Trophoblast cell (in vitro differentiated cells and primary cell): ENCODE measurements at regions not wholly inside any gene's neighbourhood (a gene's known extent, or its start where the extent isn't known, plus 50 kb on each side); places are given as distances from the start of the nearest gene placed in this dataset.

ENCODE experiments used
- DNase-seq, 2 donors: peaks; one replicate each; pipeline ENCODE4 v3.0.0-alpha.2; 2016
- H2AFZ ChIP-seq: 2 replicates; pipeline ENCODE4 v1.6.1; 2013; ENCODE audit warnings: low read length, moderate library complexity, mild to moderate bottlenecking; ENCODE audit not compliant: insufficient read depth, poor library complexity
- H2AK5ac ChIP-seq: 2 replicates; pipeline ENCODE4 v1.6.1; 2013; ENCODE audit warnings: mild to moderate bottlenecking, low read length
- H2BK120ac ChIP-seq: 2 replicates; pipeline ENCODE4 v1.6.1; 2013; ENCODE audit warnings: low read length, mild to moderate bottlenecking, moderate library complexity; ENCODE audit not compliant: insufficient read depth, poor library complexity
- H2BK12ac ChIP-seq: 2 replicates; pipeline ENCODE4 v1.6.1; 2013; ENCODE audit warnings: mild to moderate bottlenecking, low read length, moderate library complexity
- H2BK5ac ChIP-seq: 2 replicates; pipeline ENCODE4 v1.6.1; 2013; ENCODE audit warnings: low read length, low read depth, moderate library complexity, mild to moderate bottlenecking; ENCODE audit not compliant: poor library complexity
- H3K14ac ChIP-seq: 2 replicates; pipeline ENCODE4 v1.6.1; 2013; ENCODE audit warnings: mild to moderate bottlenecking, low read length
- H3K18ac ChIP-seq: 2 replicates; pipeline ENCODE4 v1.6.1; 2013; ENCODE audit warnings: mild to moderate bottlenecking, low read length
- H3K23ac ChIP-seq: 2 replicates; pipeline ENCODE4 v1.6.1; 2013; ENCODE audit warnings: low read length
- H3K27ac ChIP-seq: 2 replicates; pipeline ENCODE4 v1.5.1; 2013; ENCODE audit warnings: low read depth, mild to moderate bottlenecking, inconsistent platforms, low read length, moderate library complexity
- H3K27me3 ChIP-seq: 2 replicates; pipeline ENCODE4 v1.6.1; 2013; ENCODE audit warnings: inconsistent platforms, mild to moderate bottlenecking, low read length, moderate library complexity; ENCODE audit not compliant: insufficient read depth
- H3K36me3 ChIP-seq, 2 experiments: 1 replicate in 1 of 2; 2 replicates in 1 of 2; pipeline ENCODE4 v1.6.1; 2013; ENCODE audit warnings: low read length in 2 of 2, mild to moderate bottlenecking in 2 of 2, moderate library complexity in 1 of 2; ENCODE audit not compliant: insufficient read depth in 2 of 2, control insufficient read depth in 1 of 2
- H3K4ac ChIP-seq: 2 replicates; pipeline ENCODE4 v1.6.1; 2013; ENCODE audit warnings: low read depth, mild to moderate bottlenecking, low read length, moderate library complexity
- H3K4me1 ChIP-seq, 2 experiments: 1 replicate in 1 of 2; 2 replicates in 1 of 2; pipeline ENCODE4 v1.6.1; 2013; ENCODE audit warnings: low read length in 2 of 2, mild to moderate bottlenecking in 2 of 2, moderate library complexity in 1 of 2; ENCODE audit not compliant: insufficient read depth in 2 of 2, control insufficient read depth in 1 of 2
- H3K4me2 ChIP-seq: 2 replicates; pipeline ENCODE4 v1.6.1; 2013; ENCODE audit warnings: inconsistent platforms, mild to moderate bottlenecking, low read length, moderate library complexity
- H3K4me3 ChIP-seq: 2 replicates; pipeline ENCODE4 v1.5.1; 2013; ENCODE audit warnings: mild to moderate bottlenecking, low read depth, low read length, inconsistent platforms
- H3K79me1 ChIP-seq: one replicate; pipeline ENCODE4 v1.6.1; 2013; ENCODE audit warnings: low read length
- H3K79me2 ChIP-seq: 2 replicates; pipeline ENCODE4 v1.6.1; 2013; ENCODE audit warnings: low read length, mild to moderate bottlenecking; ENCODE audit not compliant: control insufficient read depth, insufficient read depth, poor library complexity
- H3K9ac ChIP-seq: 2 replicates; pipeline ENCODE4 v1.6.1; 2013; ENCODE audit warnings: mild to moderate bottlenecking, low read length
- H3K9me3 ChIP-seq: 2 replicates; pipeline ENCODE4 v1.6.1; 2013; ENCODE audit warnings: low read depth, mild to moderate bottlenecking, control low read depth, inconsistent platforms, low read length; ENCODE audit not compliant: insufficient read depth
- H4K12ac ChIP-seq: 2 replicates; pipeline ENCODE4 v1.6.1; 2013; ENCODE audit warnings: low read depth, mild to moderate bottlenecking, low read length, moderate library complexity
- H4K8ac ChIP-seq: 2 replicates; pipeline ENCODE4 v1.6.1; 2013; ENCODE audit warnings: low read depth, mild to moderate bottlenecking, low read length, moderate library complexity
- H4K91ac ChIP-seq: one replicate; pipeline ENCODE4 v1.6.1; 2013; ENCODE audit warnings: low read depth, mild to moderate bottlenecking, low read length, moderate library complexity
- WGBS: extraction: QIAGEN DNeasy Blood & Tissue Kit; methylation state at CpG from one replicate; pipeline ENCODE4 v1.1.7; 2013; ENCODE audit warnings: missing lambda C conversion rate; ENCODE audit not compliant: insufficient read length, insufficient coverage; ENCODE audit errors: extremely low coverage; 5-methylcytosine and 5-hydroxymethylcytosine counted together

DNA sequence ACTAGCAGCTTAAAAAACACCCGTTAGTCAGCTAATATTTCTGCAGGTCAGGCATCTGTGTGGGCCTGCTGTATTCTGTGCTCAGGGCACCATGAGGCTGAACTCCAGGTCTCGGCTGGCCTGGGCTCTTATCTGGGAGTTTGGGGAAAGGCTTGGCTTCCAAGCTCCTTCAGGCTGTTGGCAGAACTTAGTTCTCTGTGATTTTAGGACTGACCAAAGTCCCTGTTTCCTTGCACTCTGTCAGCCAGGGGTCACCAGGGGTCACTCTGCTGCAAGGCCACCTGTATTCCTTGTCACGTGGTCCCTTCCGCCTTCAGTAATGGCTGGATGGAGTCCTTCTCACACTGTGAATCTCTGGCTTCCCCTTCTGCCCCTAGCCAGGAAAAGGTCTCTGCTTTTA is 586.4 kb downstream of the AACS start:
- Histone ChIP-seq H3K27ac (no peak overlapping the region), H3K79me1 (no peaks in the 10 kb centered on the region), H3K27me3 (no peaks in the 10 kb centered on the region), H3K9ac (no peak overlapping the region), H3K36me3 (no peaks in the 10 kb centered on the region), H2AK5ac (no peak overlapping the region), H3K23ac (no peak overlapping the region), H4K12ac (no peak overlapping the region), H3K4ac (no peak overlapping the region), H3K9me3 (peaks cover 3% of the 10 kb centered on the region), H2BK120ac (no peak overlapping the region), H4K8ac (no peak overlapping the region), H3K4me1 (no peaks in the 10 kb centered on the region), H3K4me2 (no peak overlapping the region), H4K91ac (no peak overlapping the region), H2BK12ac (no peak overlapping the region), H3K79me2 (no peaks in the 10 kb centered on the region), H3K4me3 (no peak overlapping the region), H2AFZ (no peak overlapping the region), H3K14ac (no peak overlapping the region), H2BK5ac (no peak overlapping the region), H3K18ac (no peak overlapping the region)
- no CpG with 5 or more reads among the region's 4 CpGs for WGBS
- no peak for DNase-seq

DNA sequence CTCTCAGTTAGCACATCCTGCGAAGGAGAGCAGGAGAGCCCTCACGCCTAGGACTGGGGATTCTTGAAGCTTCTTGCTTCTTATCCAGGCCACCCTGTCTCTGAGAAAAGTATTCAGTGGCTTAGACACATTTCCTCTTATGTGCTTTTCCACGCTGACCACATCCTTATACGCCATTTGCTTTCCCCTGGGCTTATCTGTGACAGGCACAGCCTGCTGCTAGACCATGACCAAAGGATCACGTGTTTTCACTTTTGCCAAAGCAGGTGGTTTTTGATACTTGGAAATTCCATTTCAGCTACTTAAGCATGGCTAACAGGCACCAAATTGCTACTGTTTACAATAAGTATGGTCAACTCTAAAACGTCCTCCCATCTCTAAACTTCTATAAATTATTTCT is 587.4 kb downstream of the AACS start:
- no CpG with 5 or more reads among the region's 6 CpGs for WGBS
- Histone ChIP-seq H3K9me3 (peaks cover 3% of the 10 kb centered on the region), H2AFZ (no peak overlapping the region), H4K12ac (no peak overlapping the region), H3K27ac (no peak overlapping the region), H2BK5ac (no peak overlapping the region), H3K79me2 (no peaks in the 10 kb centered on the region), H3K14ac (no peak overlapping the region), H4K91ac (no peak overlapping the region), H2AK5ac (no peak overlapping the region), H3K9ac (no peak overlapping the region), H2BK120ac (no peak overlapping the region), H3K4me3 (no peak overlapping the region), H3K18ac (no peak overlapping the region), H3K36me3 (no peaks in the 10 kb centered on the region), H3K4me2 (no peak overlapping the region), H3K79me1 (no peaks in the 10 kb centered on the region), H3K4ac (no peak overlapping the region), H4K8ac (no peak overlapping the region), H3K27me3 (no peaks in the 10 kb centered on the region), H3K4me1 (no peaks in the 10 kb centered on the region), H3K23ac (no peak overlapping the region), H2BK12ac (no peak overlapping the region)
- DNase-seq = no peak

DNA sequence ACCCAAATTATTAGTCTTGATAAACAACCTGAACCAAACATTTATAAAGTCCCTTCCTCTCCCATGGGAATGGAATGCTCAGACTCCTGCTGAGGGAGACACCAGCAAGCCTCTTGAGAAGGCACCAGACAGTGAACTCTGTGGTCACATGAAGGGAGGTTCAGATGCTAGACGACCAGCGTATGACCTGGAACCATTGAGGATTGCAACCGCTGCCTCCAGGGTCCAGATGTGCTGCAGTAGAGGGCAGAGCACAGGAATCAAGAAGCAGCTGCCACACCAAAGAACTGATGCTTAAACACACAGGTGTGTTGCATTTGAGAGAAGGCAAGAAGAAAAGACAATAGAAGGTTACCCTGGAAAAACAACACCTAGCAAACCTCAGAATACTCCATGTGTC is 592.4 kb downstream of the AACS start:
- DNase-seq = no peak
- Histone ChIP-seq H3K14ac (no peak overlapping the region), H3K18ac (no peak overlapping the region), H3K4me1 (no peaks in the 10 kb centered on the region), H3K4me3 (no peak overlapping the region), H3K4ac (no peak overlapping the region), H3K9me3 (no peaks in the 10 kb centered on the region), H3K9ac (no peak overlapping the region), H2BK12ac (no peak overlapping the region), H3K23ac (no peak overlapping the region), H3K4me2 (no peak overlapping the region), H2AK5ac (no peak overlapping the region), H2AFZ (no peak overlapping the region), H3K79me2 (no peaks in the 10 kb centered on the region), H3K79me1 (no peaks in the 10 kb centered on the region), H3K27ac (no peak overlapping the region), H4K8ac (no peak overlapping the region), H3K27me3 (no peaks in the 10 kb centered on the region), H2BK120ac (no peak overlapping the region), H4K12ac (no peak overlapping the region), H4K91ac (no peak overlapping the region), H2BK5ac (no peak overlapping the region), H3K36me3 (no peaks in the 10 kb centered on the region)
- WGBS = no CpG with 5 or more reads among the region's 3 CpGs

DNA sequence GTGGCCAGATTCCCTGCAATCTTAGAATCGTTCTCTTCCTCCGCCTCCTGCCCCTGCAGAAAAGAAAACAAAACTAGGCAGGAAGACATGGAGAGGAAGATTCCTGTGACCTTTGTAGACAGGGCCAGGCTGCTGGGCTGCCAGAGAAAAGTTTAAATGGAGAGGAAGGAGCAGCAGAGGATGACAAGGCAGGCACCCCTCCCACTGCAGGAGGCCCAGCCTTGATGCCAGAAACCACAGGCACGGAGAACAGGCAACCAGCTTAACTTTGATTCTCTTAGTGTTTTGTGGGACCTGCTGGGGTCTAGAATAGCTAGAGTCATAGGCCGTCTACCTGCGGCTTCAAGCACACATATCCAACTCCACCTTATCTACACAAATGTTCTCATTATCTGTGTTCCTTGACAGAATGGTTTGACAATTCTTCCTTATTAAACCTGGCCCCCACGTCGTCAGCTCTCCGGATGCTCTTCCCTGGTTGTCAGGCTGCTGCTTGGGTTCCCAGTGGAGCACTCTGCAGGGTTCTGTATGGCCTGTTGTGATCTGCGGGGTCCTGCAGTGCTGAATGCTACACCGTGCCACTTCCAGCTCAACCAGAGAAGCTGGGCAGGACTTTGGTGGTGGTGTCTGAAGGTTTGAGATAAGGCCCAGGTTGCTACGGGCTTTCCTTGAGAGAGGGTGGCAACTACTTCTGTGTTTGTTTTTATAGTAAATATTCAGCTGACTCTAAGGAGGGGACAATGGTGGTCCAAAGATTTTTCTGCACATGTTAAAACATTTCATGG is 609.5 kb downstream of the AACS start:
- no peak overlapping the region for H3K23ac ChIP-seq
- H2BK12ac ChIP-seq = no peak overlapping the region
- H2AFZ ChIP-seq = no peak overlapping the region
- no peak overlapping the region for H3K4me3 ChIP-seq
- H2BK120ac ChIP-seq = no peak overlapping the region
- H3K79me1 ChIP-seq = no peaks in the 10 kb centered on the region
- no peaks in the 10 kb centered on the region for H3K4me1 ChIP-seq
- H3K14ac ChIP-seq = no peak overlapping the region
- no peak overlapping the region for H3K4ac ChIP-seq
- no peak overlapping the region for H3K27ac ChIP-seq
- H3K27me3 ChIP-seq = no peaks in the 10 kb centered on the region
- no peaks in the 10 kb centered on the region for H3K36me3 ChIP-seq
- no peaks in the 10 kb centered on the region for H3K9me3 ChIP-seq
- no peaks in the 10 kb centered on the region for H3K79me2 ChIP-seq
- H3K9ac ChIP-seq = no peak overlapping the region
- H3K4me2 ChIP-seq = no peak overlapping the region
- no peak for DNase-seq
- no peak overlapping the region for H4K8ac ChIP-seq
- WGBS = no CpG with 5 or more reads among the region's 11 CpGs
- no peak overlapping the region for H4K91ac ChIP-seq
- no peak overlapping the region for H2BK5ac ChIP-seq
- no peak overlapping the region for H2AK5ac ChIP-seq
- no peak overlapping the region for H3K18ac ChIP-seq
- H4K12ac ChIP-seq = no peak overlapping the region
